ENCODE measurements at regions not wholly inside any gene's neighbourhood (a gene's known extent, or its start where the extent isn't known, plus 50 kb on each side); places are given as distances from the start of the nearest gene placed in this dataset.

- Histone ChIP-seq H3K4me3 (ENCODE audit: low read length) (no peak overlapping the region), H3K9ac (ENCODE audit: low read length) (no peak overlapping the region), H3K4me1 (ENCODE audit: low read length) (no peaks in the 10 kb centered on the region), H3K27me3 (ENCODE audit: low read depth, low read length) (peaks cover 49% of the 10 kb centered on the region), H3K36me3 (replicated peaks; ENCODE audit: low read depth, low read length) (no peaks in the 10 kb centered on the region), H3K79me2 (ENCODE audit: low read length) (no peaks in the 10 kb centered on the region), H2AFZ (ENCODE audit: low read depth, low read length) (no peak overlapping the region), H3K9me3 (ENCODE audit: insufficient read depth, low read length) (no peaks in the 10 kb centered on the region), H3K27ac (ENCODE audit: low read length) (no peak overlapping the region), H4K20me1 (ENCODE audit: insufficient read depth, low read length) (no peaks in the 10 kb centered on the region), H3K4me2 (ENCODE audit: low read length) (no peak overlapping the region)
- TF ChIP-seq CTCF (IDR thresholded peaks at IDR 0.05; ENCODE audit: low read depth, low read length) (no peak), EZH2phosphoT487 (IDR thresholded peaks at IDR 0.05; ENCODE audit: low read depth) (no peak)
These were observed 469.7 kb upstream of the JAG1 start for GRCh38 chr20:11143481-11143880.

GRCh38 chr20:11144114-11144950, 470.5 kb upstream of the JAG1 start:
- H3K4me2 ChIP-seq (ENCODE audit: low read length), result no peak overlapping the region
- no peak overlapping the region for H3K27ac ChIP-seq (ENCODE audit: low read length)
- TF ChIP-seq CTCF (IDR thresholded peaks at IDR 0.05; ENCODE audit: low read depth, low read length), result no peak
- TF ChIP-seq EZH2phosphoT487 (IDR thresholded peaks at IDR 0.05; ENCODE audit: low read depth), result no peak
- no peak overlapping the region for H2AFZ ChIP-seq (ENCODE audit: low read depth, low read length)
- H3K79me2 ChIP-seq (ENCODE audit: low read length), result no peaks in the 10 kb centered on the region
- H3K9me3 ChIP-seq (ENCODE audit: insufficient read depth, low read length), result no peaks in the 10 kb centered on the region
- peaks cover 44% of the 10 kb centered on the region for H3K27me3 ChIP-seq (ENCODE audit: low read depth, low read length)
- no peak overlapping the region for H3K9ac ChIP-seq (ENCODE audit: low read length)
- no peaks in the 10 kb centered on the region for H3K4me1 ChIP-seq (ENCODE audit: low read length)
- no peak overlapping the region for H3K4me3 ChIP-seq (ENCODE audit: low read length)
- H3K36me3 ChIP-seq (replicated peaks; ENCODE audit: low read depth, low read length), result no peaks in the 10 kb centered on the region
- no peaks in the 10 kb centered on the region for H4K20me1 ChIP-seq (ENCODE audit: insufficient read depth, low read length)

- H3K27me3 ChIP-seq (ENCODE audit: low read depth, low read length), result peaks cover 38% of the 10 kb centered on the region
- no peak overlapping the region for H3K4me2 ChIP-seq (ENCODE audit: low read length)
- no peak overlapping the region for H3K9ac ChIP-seq (ENCODE audit: low read length)
- H3K4me3 ChIP-seq (ENCODE audit: low read length), result no peak overlapping the region
- H3K4me1 ChIP-seq (ENCODE audit: low read length), result no peaks in the 10 kb centered on the region
- no peak overlapping the region for H3K27ac ChIP-seq (ENCODE audit: low read length)
- no peak overlapping the region for H2AFZ ChIP-seq (ENCODE audit: low read depth, low read length)
- no peaks in the 10 kb centered on the region for H3K36me3 ChIP-seq (replicated peaks; ENCODE audit: low read depth, low read length)
- no peaks in the 10 kb centered on the region for H3K79me2 ChIP-seq (ENCODE audit: low read length)
- no peak for TF ChIP-seq EZH2phosphoT487 (IDR thresholded peaks at IDR 0.05; ENCODE audit: low read depth)
- no peak for TF ChIP-seq CTCF (IDR thresholded peaks at IDR 0.05; ENCODE audit: low read depth, low read length)
- H4K20me1 ChIP-seq (ENCODE audit: insufficient read depth, low read length), result no peaks in the 10 kb centered on the region
- H3K9me3 ChIP-seq (ENCODE audit: insufficient read depth, low read length), result no peaks in the 10 kb centered on the region
These were observed 471.8 kb upstream of the JAG1 start for GRCh38 chr20:11145616-11146015.

GRCh38 chr20:11153819-11154218, 480.0 kb upstream of the JAG1 start:
- no peaks in the 10 kb centered on the region for H3K4me1 ChIP-seq (ENCODE audit: low read length)
- no peak for TF ChIP-seq CTCF (IDR thresholded peaks at IDR 0.05; ENCODE audit: low read depth, low read length)
- TF ChIP-seq EZH2phosphoT487 (IDR thresholded peaks at IDR 0.05; ENCODE audit: low read depth), result no peak
- H3K9ac ChIP-seq (ENCODE audit: low read length), result no peak overlapping the region
- H3K4me2 ChIP-seq (ENCODE audit: low read length), result no peak overlapping the region
- H2AFZ ChIP-seq (ENCODE audit: low read depth, low read length), result no peak overlapping the region
- H3K79me2 ChIP-seq (ENCODE audit: low read length), result no peaks in the 10 kb centered on the region
- no peaks in the 10 kb centered on the region for H4K20me1 ChIP-seq (ENCODE audit: insufficient read depth, low read length)
- no peak overlapping the region for H3K4me3 ChIP-seq (ENCODE audit: low read length)
- H3K27ac ChIP-seq (ENCODE audit: low read length), result no peak overlapping the region
- H3K36me3 ChIP-seq (replicated peaks; ENCODE audit: low read depth, low read length), result no peaks in the 10 kb centered on the region
- peaks cover 16% of the 10 kb centered on the region; the same call in 1 of the 2 replicates for H3K27me3 ChIP-seq (ENCODE audit: low read depth, low read length)
- no peaks in the 10 kb centered on the region for H3K9me3 ChIP-seq (ENCODE audit: insufficient read depth, low read length)

Measured in OCI-LY3 (cell line).